H1 (cell line): ENCODE measurements at regions not wholly inside any gene's neighbourhood (a gene's known extent, or its start where the extent isn't known, plus 50 kb on each side); places are given as distances from the start of the nearest gene placed in this dataset.

Experiments
- CTCF ChIA-PET: fragments of 300-600 bp; sonication (Branson Sonifier 250); formaldehyde crosslinking; loops from one replicate; lab custom pipeline; 2021; ENCODE audit not compliant: partially characterized antibody; lab: Charles Lee
- POLR2A ChIA-PET: fragments of 300-600 bp; sonication (Branson Sonifier 250); formaldehyde crosslinking; loops from one replicate; lab custom pipeline; 2021; ENCODE audit warnings: inconsistent platforms; ENCODE audit not compliant: partially characterized antibody; lab: Charles Lee
- DNase-seq, 2 experiments: peaks; one replicate each; pipeline versions ENCODE4 v3.0.0 to v3.0.0-alpha.2; 2010 to 2022; ENCODE audit warnings: low spot score in 2 of 2, low read depth in 1 of 2, mixed read lengths in 1 of 2
- FAIRE-seq: peaks from 2 replicates; lab custom pipeline; 2011; peaks lifted over from hg19 to GRCh38; lab: Jason Lieb, UNC
- H2AFZ ChIP-seq: 2 replicates; pipeline ENCODE4 v1.8.1; 2012; ENCODE audit warnings: low read length, inconsistent platforms
- H2AK5ac ChIP-seq: 2 replicates; pipeline ENCODE4 v1.6.1; 2013; ENCODE audit warnings: low read depth, low read length
- H2BK120ac ChIP-seq: replicated peaks from 2 replicates; pipeline ENCODE3; 2013; ENCODE audit warnings: low read depth, low read length, inconsistent platforms
- H2BK12ac ChIP-seq: 2 replicates; pipeline ENCODE4 v1.6.1; 2013; ENCODE audit warnings: low read depth, low read length
- H2BK15ac ChIP-seq: 2 replicates; pipeline ENCODE4 v1.6.1; 2013; ENCODE audit warnings: low read length
- H2BK20ac ChIP-seq: 2 replicates; pipeline ENCODE4 v1.6.1; 2013; ENCODE audit warnings: low read length
- H2BK5ac ChIP-seq: 2 replicates; pipeline ENCODE4 v1.6.1; 2013; ENCODE audit warnings: low read depth, low read length
- H3K14ac ChIP-seq: 2 replicates; pipeline ENCODE4 v1.6.1; 2013; ENCODE audit warnings: inconsistent platforms; ENCODE audit not compliant: insufficient read length
- H3K18ac ChIP-seq: 2 replicates; pipeline ENCODE4 v1.6.1; 2013; ENCODE audit warnings: low read length; ENCODE audit errors: extremely low read depth
- H3K23ac ChIP-seq: 2 replicates; pipeline ENCODE4 v1.6.1; 2013; ENCODE audit warnings: inconsistent platforms; ENCODE audit not compliant: insufficient read length
- H3K23me2 ChIP-seq: 2 replicates; pipeline ENCODE4 v1.6.1; 2013; ENCODE audit warnings: low read depth, low read length
- H3K27ac ChIP-seq: 2 replicates; pipeline ENCODE4 v1.6.1; 2011; ENCODE audit warnings: low read depth, low read length, inconsistent platforms
- H3K27me3 ChIP-seq, 4 experiments: replicated peaks in 1 of 4; 1 replicate in 1 of 4; 2 replicates in 3 of 4; pipeline versions ENCODE4 v1.6.1 to v1.8.1; 2011 to 2013; ENCODE audit warnings: low read length in 3 of 4, mild to moderate bottlenecking in 3 of 4, inconsistent platforms in 2 of 4, mixed read lengths in 2 of 4, moderate library complexity in 1 of 4; ENCODE audit not compliant: control insufficient read depth in 3 of 4, insufficient read depth in 3 of 4; ENCODE audit errors: extremely low read depth in 1 of 4
- H3K36me3 ChIP-seq, 4 experiments: 2 replicates each; pipeline versions ENCODE4 v1.6.1 to v1.8.1; 2011 to 2013; ENCODE audit warnings: mild to moderate bottlenecking in 4 of 4, low read length in 3 of 4, moderate library complexity in 2 of 4, control low read depth in 1 of 4, inconsistent platforms in 1 of 4; ENCODE audit not compliant: insufficient read depth in 4 of 4, control insufficient read depth in 2 of 4
- H3K4ac ChIP-seq: replicated peaks from 2 replicates; pipeline ENCODE3; 2013; ENCODE audit warnings: low read length, low read depth, mixed read lengths, inconsistent platforms; ENCODE audit not compliant: insufficient read length
- H3K4me1 ChIP-seq, 4 experiments: replicated peaks in 1 of 4; 1 replicate in 1 of 4; 2 replicates in 3 of 4; pipeline versions ENCODE4 v1.6.1 to v1.8.1; 2011 to 2013; ENCODE audit warnings: low read length in 3 of 4, inconsistent platforms in 2 of 4, mixed read lengths in 1 of 4; ENCODE audit not compliant: insufficient read depth in 4 of 4, control insufficient read depth in 3 of 4
- H3K4me2 ChIP-seq, 2 experiments: 2 replicates each; pipeline versions ENCODE4 v1.6.1 to v1.8.1; 2011 to 2013; ENCODE audit warnings: low read depth in 2 of 2, low read length in 2 of 2, control low read depth in 1 of 2, inconsistent platforms in 1 of 2, mild to moderate bottlenecking in 1 of 2; ENCODE audit not compliant: insufficient read depth in 1 of 2
- H3K4me3 ChIP-seq, 4 experiments: fragments of 200-600, 300-600 bp in 1 of 4; sonication (generic), shearing (Covaris generic), sonication (Bioruptor Twin) in 1 of 4; 2 replicates each; pipeline versions ENCODE4 v1.5.1 to v1.8.1; 2011 to 2016; ENCODE audit warnings: low read length in 4 of 4, low read depth in 3 of 4, control low read depth in 2 of 4, inconsistent platforms in 2 of 4, mild to moderate bottlenecking in 2 of 4, mixed read lengths in 1 of 4, moderate library complexity in 1 of 4; ENCODE audit not compliant: insufficient read depth in 2 of 4; ENCODE audit errors: extremely low read depth in 1 of 4
- H3K56ac ChIP-seq: replicated peaks from 2 replicates; pipeline ENCODE3; 2013; ENCODE audit warnings: low read depth, mild to moderate bottlenecking, mixed read lengths, low read length, inconsistent platforms; ENCODE audit not compliant: insufficient read length
- H3K79me1 ChIP-seq: 2 replicates; pipeline ENCODE4 v1.6.1; 2013; ENCODE audit warnings: low read depth, low read length, control low read depth
- H3K79me2 ChIP-seq, 2 experiments: 2 replicates each; pipeline versions ENCODE4 v1.6.1 to v1.8.1; 2012 to 2013; ENCODE audit warnings: low read length in 2 of 2, mild to moderate bottlenecking in 2 of 2, inconsistent platforms in 1 of 2; ENCODE audit not compliant: insufficient read depth in 2 of 2, control insufficient read depth in 1 of 2
- H3K9ac ChIP-seq, 4 experiments: replicated peaks in 1 of 4; 1 replicate in 1 of 4; 2 replicates in 3 of 4; pipeline versions ENCODE4 v1.6.1 to v1.8.1; 2011 to 2013; ENCODE audit warnings: low read depth in 3 of 4, low read length in 3 of 4, control low read depth in 2 of 4, mild to moderate bottlenecking in 2 of 4, moderate library complexity in 2 of 4, inconsistent platforms in 1 of 4; ENCODE audit errors: extremely low read depth in 1 of 4
- H3K9me3 ChIP-seq, 2 experiments: 2 replicates each; pipeline versions ENCODE4 v1.6.1 to v1.8.1; 2012 to 2013; ENCODE audit warnings: mild to moderate bottlenecking in 2 of 2, moderate library complexity in 2 of 2, control low read depth in 1 of 2, inconsistent platforms in 1 of 2, low read depth in 1 of 2, low read length in 1 of 2, mixed read lengths in 1 of 2; ENCODE audit not compliant: insufficient read depth in 2 of 2
- H4K20me1 ChIP-seq, 2 experiments: replicated peaks in 1 of 2; 2 replicates each; pipeline versions ENCODE3 to v1.8.1; 2011 to 2013; ENCODE audit warnings: inconsistent platforms in 2 of 2, low read length in 2 of 2, mild to moderate bottlenecking in 1 of 2; ENCODE audit not compliant: insufficient read depth in 2 of 2, control insufficient read depth in 1 of 2
- H4K5ac ChIP-seq: 2 replicates; pipeline ENCODE4 v1.6.1; 2013; ENCODE audit warnings: low read length, low read depth, mixed read lengths, inconsistent platforms; ENCODE audit not compliant: insufficient read length
- H4K8ac ChIP-seq: 2 replicates; pipeline ENCODE4 v1.8.0; 2013; ENCODE audit warnings: mild to moderate bottlenecking, moderate library complexity, low read length, inconsistent platforms; ENCODE audit not compliant: insufficient read depth; ENCODE audit errors: extremely low read depth
- H4K91ac ChIP-seq: replicated peaks from 2 replicates; pipeline ENCODE3; 2013; ENCODE audit warnings: low read length, mixed read lengths, inconsistent platforms; ENCODE audit not compliant: insufficient read length
- E2F6 ChIP-seq: IDR thresholded peaks from 2 replicates; pipeline ENCODE4 v1.6.1; 2012; ENCODE audit warnings: inconsistent platforms
- RXRA ChIP-seq: IDR thresholded peaks from 2 replicates; pipeline ENCODE4 v1.6.1; 2011; ENCODE audit warnings: low read depth, mild to moderate bottlenecking, low read length, moderate library complexity; ENCODE audit not compliant: insufficient read depth
- USF2 ChIP-seq: IDR thresholded peaks from 2 replicates; pipeline ENCODE4 v1.6.1; 2011; ENCODE audit warnings: low read length, improper control_type of control experiment
- WGBS, 2 experiments: shearing (Covaris generic) in 1 of 2; methylation state at CpG; one replicate each; pipeline versions ENCODE4 v1.1.6 to v1.1.7; 2013 to 2015; ENCODE audit warnings: low lambda C conversion rate in 2 of 2, mixed read lengths in 2 of 2, inconsistent platforms in 1 of 2, low coverage in 1 of 2, missing lambda C conversion rate in 1 of 2; ENCODE audit not compliant: insufficient replicate concordance in 2 of 2, insufficient coverage in 1 of 2, insufficient read length in 1 of 2; ENCODE audit errors: extremely low coverage in 1 of 2, missing lambda C conversion rate in 1 of 2; 5-methylcytosine and 5-hydroxymethylcytosine counted together

- H3K9ac ChIP-seq: no peak overlapping the region
- H2BK20ac ChIP-seq: no peak overlapping the region
- WGBS, 2 experiments: 96% methylated on average over 5 of the region's 5 CpGs; no CpG with 5 or more reads in 1 of the 2 experiments
- no peak overlapping the region for H3K23ac ChIP-seq
- no peak for DNase-seq
- H3K23me2 ChIP-seq: no peaks in the 10 kb centered on the region
- H3K14ac ChIP-seq: no peak overlapping the region
- POLR2A ChIA-PET: no interaction called here
- no peak overlapping the region for H2BK15ac ChIP-seq
- CTCF ChIA-PET: interaction anchor here (0.8 to 1.4 kb wide), 4 partner anchors 13 to 36 kb away, joined by 3 read pairs; no protein-coding TSS in a partner anchor
- TF ChIP-seq USF2 (peak; percentile 30; the same call in 1 of the 2 replicates), E2F6 (peak; percentile 84), RXRA (no peak)
- no peak overlapping the region for H3K27ac ChIP-seq
- H3K18ac ChIP-seq: no peak overlapping the region
- no peak overlapping the region for H2BK5ac ChIP-seq
- H4K91ac ChIP-seq: no peak overlapping the region
- H3K79me2 ChIP-seq: no peaks in the 10 kb centered on the region
- no peak for FAIRE-seq
- no peak overlapping the region for H4K8ac ChIP-seq
- no peaks in the 10 kb centered on the region for H3K36me3 ChIP-seq
- H3K4me3 ChIP-seq: no peak overlapping the region
- no peak overlapping the region for H3K4me2 ChIP-seq
- H3K27me3 ChIP-seq: no peaks in the 10 kb centered on the region; a peak in 1 of 7 replicates
- no peaks in the 10 kb centered on the region for H4K20me1 ChIP-seq
- H3K4ac ChIP-seq: no peak overlapping the region
- H3K79me1 ChIP-seq: no peaks in the 10 kb centered on the region
- no peak overlapping the region for H2BK12ac ChIP-seq
- H2AFZ ChIP-seq: 0 out of 2 replicates have a peak overlapping the region, but pooled peaks have one; percentile 52
- H2BK120ac ChIP-seq: no peak overlapping the region
- H3K9me3 ChIP-seq: peaks cover 0 to 2% of the 10 kb centered on the region in 2 experiments; a peak in 1 of 4 replicates
- no peak overlapping the region for H2AK5ac ChIP-seq
- H4K5ac ChIP-seq: no peak overlapping the region
- H3K56ac ChIP-seq: no peak overlapping the region
- no peaks in the 10 kb centered on the region for H3K4me1 ChIP-seq
These were observed 628.2 kb downstream of the PTPRU start for GRCh38 chr1:29864431-29865022.
